D721Med (cell line): ENCODE measurements at regions not wholly inside any gene's neighbourhood (a gene's known extent, or its start where the extent isn't known, plus 50 kb on each side); places are given as distances from the start of the nearest gene placed in this dataset.
"Not testable (repeated sequence)": the region's sequence is repeated elsewhere in the genome, so short reads cannot be mapped to it uniquely, and the experiment has no call there.

Experiments
- DNase-seq: peaks from one replicate; pipeline ENCODE4 v3.0.0; 2011; ENCODE audit warnings: low spot score; ENCODE audit not compliant: insufficient read length
- FAIRE-seq: peaks from 2 replicates; lab custom pipeline; 2011; peaks lifted over from hg19 to GRCh38; lab: Jason Lieb, UNC
- TF ChIP-seq, protein P1 (sequence below): IDR thresholded peaks from 2 replicates; pipeline ENCODE4 v1.5.1; 2012; ENCODE audit warnings: mild to moderate bottlenecking, control low read depth; ENCODE audit not compliant: insufficient read depth; ENCODE audit errors: missing control alignments

DNA sequence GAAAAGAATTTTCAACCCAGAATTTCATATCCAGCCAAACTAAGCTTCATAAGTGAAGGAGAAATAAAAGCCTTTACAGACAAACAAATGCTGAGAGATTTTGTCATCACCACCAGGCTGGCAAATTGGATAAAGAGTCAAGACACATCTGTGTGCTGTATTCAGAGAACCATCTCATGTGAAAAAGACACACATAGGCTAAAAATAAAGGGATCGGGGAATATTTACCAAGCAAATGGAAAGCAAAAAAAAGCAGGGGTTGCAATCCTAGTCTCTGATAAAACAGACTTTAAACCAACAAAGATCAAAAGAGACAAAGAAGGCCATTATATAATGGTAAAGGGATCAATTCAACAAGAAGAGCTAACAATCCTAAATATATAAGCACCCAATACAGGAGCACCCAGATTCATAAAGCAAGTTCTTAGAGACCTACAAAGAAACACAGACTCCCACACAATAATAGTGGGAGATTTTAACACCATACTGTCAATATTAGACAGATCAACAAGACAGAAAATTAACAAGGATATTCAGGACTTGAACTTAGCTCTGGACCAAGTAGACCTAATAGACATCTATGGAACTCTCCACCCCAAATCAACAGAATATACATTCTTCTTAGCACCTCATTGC lies 55.9 kb upstream of the ACSM6 start:
- not testable (repeated sequence) for DNase-seq, FAIRE-seq

DNA sequence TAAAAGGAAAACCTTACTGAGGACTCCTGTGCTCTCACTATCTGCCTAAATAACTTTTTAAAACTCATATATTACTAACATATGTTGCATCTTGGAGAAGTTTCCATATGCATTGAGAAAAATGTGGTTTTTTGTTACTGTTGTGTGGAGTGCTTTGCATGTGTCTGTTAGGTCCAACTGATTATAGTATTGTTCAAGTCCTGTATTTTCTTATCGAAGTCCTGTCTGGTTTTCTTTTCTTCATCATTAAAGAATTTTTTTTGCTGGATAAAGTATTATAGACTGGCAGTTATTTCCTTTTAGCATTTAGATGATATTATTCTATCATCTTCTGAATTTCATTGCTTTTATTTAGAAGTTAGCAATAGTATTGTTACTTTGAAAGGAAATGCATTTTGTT lies 59.5 kb upstream of the ACSM6 start:
- DNase-seq (no peak), FAIRE-seq (no peak)
- TF ChIP-seq, protein P1, sequence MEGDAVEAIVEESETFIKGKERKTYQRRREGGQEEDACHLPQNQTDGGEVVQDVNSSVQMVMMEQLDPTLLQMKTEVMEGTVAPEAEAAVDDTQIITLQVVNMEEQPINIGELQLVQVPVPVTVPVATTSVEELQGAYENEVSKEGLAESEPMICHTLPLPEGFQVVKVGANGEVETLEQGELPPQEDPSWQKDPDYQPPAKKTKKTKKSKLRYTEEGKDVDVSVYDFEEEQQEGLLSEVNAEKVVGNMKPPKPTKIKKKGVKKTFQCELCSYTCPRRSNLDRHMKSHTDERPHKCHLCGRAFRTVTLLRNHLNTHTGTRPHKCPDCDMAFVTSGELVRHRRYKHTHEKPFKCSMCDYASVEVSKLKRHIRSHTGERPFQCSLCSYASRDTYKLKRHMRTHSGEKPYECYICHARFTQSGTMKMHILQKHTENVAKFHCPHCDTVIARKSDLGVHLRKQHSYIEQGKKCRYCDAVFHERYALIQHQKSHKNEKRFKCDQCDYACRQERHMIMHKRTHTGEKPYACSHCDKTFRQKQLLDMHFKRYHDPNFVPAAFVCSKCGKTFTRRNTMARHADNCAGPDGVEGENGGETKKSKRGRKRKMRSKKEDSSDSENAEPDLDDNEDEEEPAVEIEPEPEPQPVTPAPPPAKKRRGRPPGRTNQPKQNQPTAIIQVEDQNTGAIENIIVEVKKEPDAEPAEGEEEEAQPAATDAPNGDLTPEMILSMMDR: no peak

DNA sequence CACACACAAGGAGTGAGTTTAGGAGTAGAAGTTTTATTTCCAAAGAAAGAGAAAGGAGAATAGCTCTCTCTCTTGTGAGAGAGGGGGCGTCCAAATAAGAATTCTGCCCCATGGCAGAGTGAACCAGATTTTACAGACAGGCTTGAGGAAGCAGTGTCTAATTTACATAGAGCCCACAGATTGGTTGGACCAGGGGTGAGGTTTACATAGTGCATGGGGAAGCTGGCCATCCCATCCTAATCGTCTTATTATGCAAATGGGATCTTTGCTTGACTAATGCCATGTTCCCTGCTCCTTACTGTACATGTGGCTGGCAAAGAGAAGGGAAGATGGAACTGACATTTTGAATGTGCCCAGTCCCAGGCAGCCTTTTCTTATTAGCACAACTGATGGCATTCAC lies 60.0 kb upstream of the ACSM6 start:
- peak; percentile 61 for FAIRE-seq
- TF ChIP-seq, protein P1: no peak
- DNase-seq: no peak

DNA sequence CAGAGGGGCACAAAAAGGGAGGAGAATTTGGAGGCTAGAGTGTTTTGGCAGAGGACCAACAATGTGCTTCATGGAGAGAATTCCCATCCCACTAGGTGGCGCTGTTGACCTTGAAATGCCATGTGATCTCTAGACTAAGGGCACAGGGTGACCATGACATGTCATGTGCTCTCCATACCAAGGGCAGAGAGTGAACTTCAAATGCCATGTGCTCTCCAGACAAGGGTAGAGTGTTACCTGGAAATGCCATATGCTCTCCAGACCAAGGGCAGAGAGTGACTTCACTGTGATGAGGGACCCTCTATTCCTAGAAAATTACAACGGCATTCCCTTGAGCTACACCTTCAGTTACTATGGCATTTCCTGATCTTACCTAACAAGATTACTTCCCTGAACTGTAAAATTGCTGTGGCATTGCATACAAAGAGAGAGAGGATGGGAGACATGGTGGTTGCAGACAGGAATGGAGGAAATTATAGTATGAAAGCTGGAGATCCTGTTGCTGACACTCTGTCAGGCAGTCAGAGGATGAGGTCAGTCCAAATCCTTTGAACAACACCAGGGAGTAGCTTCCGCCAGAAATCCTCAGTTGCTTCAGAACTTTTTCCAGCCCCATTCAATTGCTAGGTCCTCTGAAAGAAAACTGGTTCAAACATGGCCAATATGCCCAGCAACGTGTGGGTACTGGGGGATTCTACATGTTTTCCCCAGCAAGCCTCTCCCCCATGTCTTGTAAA lies 60.9 kb upstream of the ACSM6 start:
- FAIRE-seq (peak; percentile 90), DNase-seq (peak; percentile 25)
- TF ChIP-seq, protein P1: peak; percentile 63

DNA sequence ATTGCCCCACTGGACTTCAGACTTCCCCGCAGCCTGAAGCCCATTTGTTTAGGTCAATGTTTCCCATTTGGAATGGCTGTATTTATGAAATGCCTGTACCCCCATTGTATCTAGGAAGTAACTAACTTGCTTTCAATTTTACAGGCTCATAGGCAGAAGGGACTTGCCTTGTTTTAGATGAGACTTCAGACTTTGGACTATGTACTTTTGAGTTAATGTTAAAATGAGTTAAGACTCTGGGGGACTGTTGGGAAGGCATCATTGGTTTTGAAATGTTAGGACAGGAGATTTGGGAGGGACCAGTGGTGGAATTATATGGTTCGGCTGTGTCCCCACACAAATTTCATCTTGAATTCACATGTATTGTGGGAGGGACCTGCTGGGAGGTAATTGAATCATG lies 61.1 kb upstream of the CYP2C8 start:
- FAIRE-seq, DNase-seq: not testable (repeated sequence)

DNA sequence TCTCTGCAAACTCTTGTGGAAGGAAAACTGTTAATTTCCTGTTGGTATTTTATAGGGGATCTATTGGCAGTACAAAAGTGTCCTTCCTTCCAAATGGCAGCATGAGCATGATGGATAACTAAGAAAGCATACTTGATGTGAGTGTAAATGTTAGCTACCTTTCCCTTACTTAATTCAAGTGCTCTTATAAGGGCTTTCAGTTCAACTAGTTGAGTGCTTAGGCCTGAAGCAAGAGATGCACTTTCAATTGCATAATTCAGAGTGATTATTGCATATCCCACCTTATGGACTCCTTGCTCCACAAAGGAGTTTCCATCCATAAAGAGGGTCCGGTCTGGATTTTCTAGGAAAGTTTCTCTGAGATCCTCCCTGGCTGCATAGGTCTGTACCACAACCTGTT lies 56.3 kb upstream of the CYP2C8 start:
- TF ChIP-seq, protein P1: no peak
- FAIRE-seq (no peak), DNase-seq (no peak)

DNA sequence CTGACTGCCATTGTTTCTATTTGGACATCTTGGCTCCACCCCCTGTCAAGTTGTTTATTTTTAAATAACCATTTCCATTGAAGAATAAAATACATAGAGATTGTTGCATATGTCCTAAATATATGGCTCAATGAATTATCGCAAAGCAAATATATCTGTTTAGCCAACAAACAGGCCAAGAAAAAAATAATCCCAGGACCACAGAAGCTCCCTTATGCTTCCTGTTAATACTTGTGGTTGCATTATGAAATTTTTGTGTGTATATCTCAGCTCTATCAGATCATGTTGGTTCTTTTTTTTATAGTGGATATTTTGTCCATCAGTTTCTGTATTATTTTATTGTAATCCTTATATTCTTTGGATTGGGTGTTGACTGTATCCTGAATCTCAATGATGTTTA lies 53.4 kb upstream of the CYP2C8 start:
- TF ChIP-seq, protein P1: no peak
- no peak for DNase-seq
- FAIRE-seq: no peak

DNA sequence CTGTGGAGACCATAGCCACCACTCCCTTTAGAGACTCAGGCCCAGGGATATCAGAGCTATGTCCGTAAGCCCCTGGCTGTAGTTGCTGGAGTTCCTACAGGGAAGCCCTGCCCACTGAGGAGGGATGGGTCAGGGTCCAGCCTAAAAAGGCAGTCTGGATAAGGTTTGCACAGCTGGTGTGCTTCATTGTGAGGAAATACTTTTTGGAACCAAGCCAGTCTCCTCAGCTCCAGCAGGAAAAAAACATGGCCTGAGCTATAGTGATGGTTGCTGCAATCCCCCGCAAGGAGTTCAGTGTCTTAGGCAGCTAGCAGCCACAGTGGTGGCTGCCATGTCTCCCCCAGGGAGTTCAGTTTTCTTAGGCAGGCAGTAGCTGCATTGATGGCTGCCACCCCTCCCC lies 52.6 kb upstream of the CYP2C8 start:
- DNase-seq (no peak), FAIRE-seq (no peak)
- TF ChIP-seq, protein P1: no peak
